NOMO-1 (cell line): ENCODE measurements at regions not wholly inside any gene's neighbourhood (a gene's known extent, or its start where the extent isn't known, plus 50 kb on each side); places are given as distances from the start of the nearest gene placed in this dataset.

Source experiments
- DNase-seq, 2 experiments: peaks; one replicate each; lab custom pipeline; 2025; ENCODE audit not compliant: unreplicated experiment in 2 of 2; lab: John Stamatoyannopoulos, UW

GRCh38 chr17:34146440-34147043, 108.5 kb upstream of the CCL2 start:
- DNase-seq = peak in 1 of 2 experiments; percentile 6

- no peak for DNase-seq
These were observed 104.0 kb upstream of the CCL2 start for GRCh38 chr17:34151102-34151501.

GRCh38 chr17:34153991-34154390, 101.1 kb upstream of the CCL2 start:
- DNase-seq = no peak

- DNase-seq = no peak
These were observed 99.9 kb upstream of the CCL2 start for GRCh38 chr17:34154961-34155730.

GRCh38 chr17:34155947-34156346, 99.1 kb upstream of the CCL2 start:
- no peak for DNase-seq

- no peak for DNase-seq
These were observed 98.7 kb upstream of the CCL2 start for GRCh38 chr17:34156401-34156740.

GRCh38 chr17:34156741-34157589, 98.1 kb upstream of the CCL2 start:
- DNase-seq = no peak

GRCh38 chr17:34161690-34162089, 93.4 kb upstream of the CCL2 start:
- DNase-seq = no peak

- no peak for DNase-seq
These were observed 92.0 kb upstream of the CCL2 start for GRCh38 chr17:34163123-34163522.

GRCh38 chr17:34163646-34164045, 91.4 kb upstream of the CCL2 start:
- peak; percentile 11 to 53 for DNase-seq

GRCh38 chr17:34164837-34165236, 90.2 kb upstream of the CCL2 start:
- DNase-seq = peak in 1 of 2 experiments; percentile 10

GRCh38 chr17:34166352-34166751, 88.7 kb upstream of the CCL2 start:
- DNase-seq = no peak

- DNase-seq = no peak
These were observed 87.7 kb upstream of the CCL2 start for GRCh38 chr17:34167354-34167753.

- DNase-seq = no peak
These were observed 86.1 kb upstream of the CCL2 start for GRCh38 chr17:34168989-34169388.

- DNase-seq = no peak
These were observed 85.6 kb upstream of the CCL2 start for GRCh38 chr17:34169496-34169895.

- peak; percentile 22 to 50 for DNase-seq
These were observed 83.8 kb upstream of the CCL2 start for GRCh38 chr17:34171245-34171818.

- no peak for DNase-seq
These were observed 82.6 kb upstream of the CCL2 start for GRCh38 chr17:34172390-34172918.

GRCh38 chr17:34173241-34173640, 81.8 kb upstream of the CCL2 start:
- peak; percentile 62 to 79 for DNase-seq

GRCh38 chr17:34174496-34174895, 80.6 kb upstream of the CCL2 start:
- DNase-seq = no peak

GRCh38 chr17:34176440-34176839, 78.6 kb upstream of the CCL2 start:
- DNase-seq = no peak

GRCh38 chr17:34177642-34178041, 77.4 kb upstream of the CCL2 start:
- DNase-seq = peak in 1 of 2 experiments; percentile 18
